ENCODE measurements at regions not wholly inside any gene's neighbourhood (a gene's known extent, or its start where the extent isn't known, plus 50 kb on each side); places are given as distances from the start of the nearest gene placed in this dataset.

GRCh38 chr14:40115583-40115982 lies 683.4 kb upstream of the FBXO33 start:
- Histone ChIP-seq H3K4me1 (ENCODE audit: insufficient read depth, low read length) (peaks cover 13% of the 10 kb centered on the region), H3K27ac (ENCODE audit: extremely low read length, insufficient read depth, low read length) (no peak overlapping the region), H3K79me2 (ENCODE audit: insufficient read depth, low read length) (no peaks in the 10 kb centered on the region), H3K9ac (ENCODE audit: insufficient read depth, low read depth, low read length) (no peak overlapping the region), H3K27me3 (ENCODE audit: control insufficient read depth in 1 of 2, insufficient read depth in 2 of 2, low read length in 2 of 2) (no peaks in the 10 kb centered on the region), H2AFZ (ENCODE audit: low read length) (no peak overlapping the region), H3K36me3 (replicated peaks in 1 of 2; ENCODE audit: control insufficient read depth in 1 of 2, insufficient read depth in 2 of 2, low read length in 2 of 2) (no peaks in the 10 kb centered on the region), H3K4me3 (replicated peaks in 1 of 3; ENCODE audit: insufficient read depth in 1 of 3, low read depth in 2 of 3, low read length in 3 of 3) (no peak overlapping the region), H3K4me2 (ENCODE audit: low read depth, low read length) (no peak overlapping the region), H4K20me1 (ENCODE audit: insufficient read depth, low read length) (no peaks in the 10 kb centered on the region), H3K9me3 (ENCODE audit: low read length) (peaks cover 31% of the 10 kb centered on the region)
- in situ Hi-C loops (cut with HindIII; ENCODE audit: extremely low pct_ligation_motif_present, low pct_unique_long_range_greater_than_20kb) = no loop called here
- FAIRE-seq (no peak), DNase-seq (ENCODE audit: low spot score) (no peak), ATAC-seq (no peak)
- ChIA-PET CTCF (ENCODE audit: low intra/inter-chr PET ratio, low total read pairs) (no interaction called here), POLR2A (no interaction called here)
- WGBS (ENCODE audit: low lambda C conversion rate) = 47% methylated on average over 1 of the region's 1 CpG
- BruUV-seq (replicated peaks) = no TSS peak
- no peak for TF ChIP-seq HOMEZ (CRISPR knock-in tag; IDR thresholded peaks at IDR 0.05; ENCODE audit: low read depth)
- TF ChIP-seq ZNF878 (CRISPR knock-in tag; IDR thresholded peaks at IDR 0.05) = no peak
- TF ChIP-seq KAT8 (CRISPR knock-in tag; IDR thresholded peaks at IDR 0.05) = no peak
- peak; percentile 29; the same call in 1 of the 2 replicates for TF ChIP-seq TRIM22 (IDR thresholded peaks at IDR 0.05)
- TF ChIP-seq ZNF350 (CRISPR knock-in tag; IDR thresholded peaks at IDR 0.05; ENCODE audit: borderline replicate concordance, low read depth) = no peak
- intact Hi-C loops (cut with micrococcal nuclease; ENCODE audit: unreplicated experiment) = no loop called here

GRCh38 chr14:40113671-40114070 lies 681.4 kb upstream of the FBXO33 start:
- ATAC-seq (peak; percentile 97), DNase-seq (ENCODE audit: low spot score) (peak; percentile 62), FAIRE-seq (peak; percentile 55)
- Histone ChIP-seq H3K4me2 (ENCODE audit: low read depth, low read length) (no peak overlapping the region), H3K9ac (ENCODE audit: insufficient read depth, low read depth, low read length) (no peak overlapping the region), H2AFZ (ENCODE audit: low read length) (no peak overlapping the region), H3K27me3 (ENCODE audit: control insufficient read depth in 1 of 2, insufficient read depth in 2 of 2, low read length in 2 of 2) (no peaks in the 10 kb centered on the region), H4K20me1 (ENCODE audit: insufficient read depth, low read length) (no peaks in the 10 kb centered on the region), H3K4me3 (replicated peaks in 1 of 3; ENCODE audit: insufficient read depth in 1 of 3, low read depth in 2 of 3, low read length in 3 of 3) (no peak overlapping the region), H3K4me1 (ENCODE audit: insufficient read depth, low read length) (peaks cover 13% of the 10 kb centered on the region), H3K36me3 (replicated peaks in 1 of 2; ENCODE audit: control insufficient read depth in 1 of 2, insufficient read depth in 2 of 2, low read length in 2 of 2) (no peaks in the 10 kb centered on the region), H3K27ac (ENCODE audit: extremely low read length, insufficient read depth, low read length) (no peak overlapping the region), H3K9me3 (ENCODE audit: low read length) (peaks cover 33% of the 10 kb centered on the region), H3K79me2 (ENCODE audit: insufficient read depth, low read length) (no peaks in the 10 kb centered on the region)
- intact Hi-C loops (cut with micrococcal nuclease; ENCODE audit: unreplicated experiment) = no loop called here
- TF ChIP-seq HNF1A (IDR thresholded peaks at IDR 0.05; ENCODE audit: low read depth) (peak; percentile 79), HNF1A (CRISPR knock-in tag; IDR thresholded peaks at IDR 0.05; ENCODE audit: borderline replicate concordance) (peak; percentile 86), HNRNPUL1 (IDR thresholded peaks at IDR 0.05; ENCODE audit: low read depth, low read length) (peak; percentile 66; the same call in 1 of the 2 replicates), ZBTB43 (CRISPR knock-in tag; conservative IDR thresholded peaks at IDR 0.05) (no peak)
- POLR2A ChIA-PET = no interaction called here
- in situ Hi-C loops (cut with HindIII; ENCODE audit: extremely low pct_ligation_motif_present, low pct_unique_long_range_greater_than_20kb) = no loop called here
- no TSS peak for BruUV-seq (replicated peaks)
- CTCF ChIA-PET (ENCODE audit: low intra/inter-chr PET ratio, low total read pairs) = no interaction called here

Data from HepG2 (cell line).